ENCODE measurements at regions not wholly inside any gene's neighbourhood (a gene's known extent, or its start where the extent isn't known, plus 50 kb on each side); places are given as distances from the start of the nearest gene placed in this dataset.

DNA sequence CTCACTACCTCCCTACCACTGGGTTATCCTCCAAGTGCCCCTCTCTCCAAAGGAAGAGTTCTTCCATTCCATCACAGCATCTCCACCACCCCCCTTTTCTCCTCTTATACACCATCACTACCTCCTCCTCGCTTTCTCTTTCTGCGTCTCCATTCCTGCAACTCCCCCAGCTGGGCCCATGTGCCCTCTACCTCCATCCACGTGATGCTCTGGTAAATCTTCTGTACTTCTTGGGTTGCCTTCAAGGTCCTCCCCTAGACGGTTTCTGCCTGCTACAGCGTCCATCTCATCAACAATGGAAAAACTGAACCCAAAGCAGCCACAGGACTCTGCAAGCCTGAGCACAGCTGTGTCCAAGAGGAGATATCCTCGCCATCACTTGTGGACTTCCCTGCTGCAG, 129.5 kb upstream of the SLCO3A1 start:
- TF ChIP-seq CTCF (IDR thresholded peaks at IDR 0.05 in 4 of 5, conservative IDR thresholded peaks at IDR 0.05 in 1 of 5): no peak
- no peak for TF ChIP-seq POLR2A (IDR thresholded peaks at IDR 0.05)

Measured in gastrocnemius medialis (tissue), 4 donors.